SK-N-SH treated with all-trans-retinoic acid at 6 μM for 48 hours (cell line): ENCODE measurements at regions not wholly inside any gene's neighbourhood (a gene's known extent, or its start where the extent isn't known, plus 50 kb on each side); places are given as distances from the start of the nearest gene placed in this dataset.

ENCODE experiments used
- ATAC-seq: fragments of 200-7000 bp; cut with Tn5 transposase; 3 replicates; pipeline ENCODE4 v1.9.1; 2020; ENCODE audit warnings: mild to moderate bottlenecking, moderate library complexity
- ARNTL ChIP-seq: fragments of 450-650 bp; formaldehyde crosslinking; IDR thresholded peaks from 2 replicates; pipeline ENCODE4 v1.5.0; 2020; ENCODE audit warnings: low read depth, mild to moderate bottlenecking, moderate library complexity, borderline replicate concordance
- BACH2 ChIP-seq: fragments of 250-450 bp; sonication (Bioruptor Pico); IDR thresholded peaks from 2 replicates; pipeline ENCODE4 v1.9.0; 2021; ENCODE audit warnings: mild to moderate bottlenecking, borderline replicate concordance
- CSDC2 ChIP-seq: fragments of 250-450 bp; sonication (Bioruptor Pico); IDR thresholded peaks from 2 replicates; pipeline ENCODE4 v1.5.0; 2020; ENCODE audit warnings: mild to moderate bottlenecking, moderate library complexity
- CSRNP3 ChIP-seq: fragments of 250-450 bp; sonication (Bioruptor Pico); IDR thresholded peaks from 2 replicates; pipeline ENCODE4 v1.5.1; 2021; ENCODE audit warnings: mild to moderate bottlenecking, moderate library complexity
- ESRRG ChIP-seq: fragments of 250-450 bp; sonication (Bioruptor Pico); IDR thresholded peaks from 2 replicates; pipeline ENCODE4 v1.6.1; 2021; ENCODE audit warnings: mild to moderate bottlenecking
- GLIS3 ChIP-seq: fragments of 250-450 bp; sonication (Bioruptor Pico); IDR thresholded peaks from 2 replicates; pipeline ENCODE4 v1.5.0; 2020; ENCODE audit warnings: mild to moderate bottlenecking, moderate library complexity
- ISL1 ChIP-seq: fragments of 250-450 bp; sonication (Bioruptor Pico); IDR thresholded peaks from 2 replicates; pipeline ENCODE4 v2.1.2; 2022; ENCODE audit warnings: mild to moderate bottlenecking, moderate library complexity
- OSR1 ChIP-seq: fragments of 250-450 bp; sonication (Bioruptor Pico); IDR thresholded peaks from 2 replicates; pipeline ENCODE4 v1.8.0; 2022; ENCODE audit warnings: moderate library complexity, mild to moderate bottlenecking, inconsistent platforms
- PATZ1 ChIP-seq: fragments of 250-450 bp; sonication (Bioruptor Pico); IDR thresholded peaks from 2 replicates; pipeline ENCODE4 v1.8.0; 2020; ENCODE audit warnings: mild to moderate bottlenecking, moderate library complexity, borderline replicate concordance
- POU6F1 ChIP-seq: fragments of 250-450 bp; sonication (Bioruptor Pico); IDR thresholded peaks from 2 replicates; pipeline ENCODE4 v1.8.0; 2021; ENCODE audit warnings: low read depth, mild to moderate bottlenecking, moderate library complexity, borderline replicate concordance
- PPARA ChIP-seq: fragments of 250-450 bp; sonication (Bioruptor Pico); IDR thresholded peaks from 2 replicates; pipeline ENCODE4 v1.5.0; 2020; ENCODE audit warnings: mild to moderate bottlenecking, borderline replicate concordance
- RARB ChIP-seq: fragments of 250-450 bp; sonication (Bioruptor Pico); IDR thresholded peaks from 2 replicates; pipeline ENCODE4 v1.8.0; 2021; ENCODE audit warnings: mild to moderate bottlenecking, moderate library complexity
- TCF4 ChIP-seq: fragments of 250-450 bp; sonication (Bioruptor Pico); IDR thresholded peaks from 2 replicates; pipeline ENCODE4 v1.8.0; 2021; ENCODE audit warnings: mild to moderate bottlenecking, moderate library complexity, borderline replicate concordance
- TSHZ2 ChIP-seq: fragments of 250-450 bp; sonication (Bioruptor Pico); IDR thresholded peaks from 2 replicates; pipeline ENCODE4 v1.5.0; 2020; ENCODE audit warnings: mild to moderate bottlenecking, moderate library complexity
- ZC3H10 ChIP-seq: fragments of 250-450 bp; sonication (Bioruptor Pico); IDR thresholded peaks from 2 replicates; pipeline ENCODE4 v1.5.1; 2021; ENCODE audit warnings: mild to moderate bottlenecking, moderate library complexity
- ZFP3 ChIP-seq: fragments of 250-450 bp; sonication (Bioruptor Pico); IDR thresholded peaks from 2 replicates; pipeline ENCODE4 v1.5.0; 2020; ENCODE audit warnings: mild to moderate bottlenecking, moderate library complexity
- ZFP30 ChIP-seq: fragments of 450-650 bp; formaldehyde crosslinking; IDR thresholded peaks from 2 replicates; pipeline ENCODE4 v1.5.0; 2022; ENCODE audit warnings: mild to moderate bottlenecking, moderate library complexity
- ZNF565 ChIP-seq: fragments of 450-650 bp; formaldehyde crosslinking; conservative IDR thresholded peaks from 2 replicates; pipeline ENCODE4 v1.5.0; 2020; ENCODE audit warnings: low read depth, mild to moderate bottlenecking, moderate library complexity
- ZNF70 ChIP-seq: fragments of 450-650 bp; formaldehyde crosslinking; IDR thresholded peaks from 2 replicates; pipeline ENCODE4 v1.5.0; 2020; ENCODE audit warnings: mild to moderate bottlenecking, moderate library complexity
- ZNF8 ChIP-seq: fragments of 450-650 bp; formaldehyde crosslinking; IDR thresholded peaks from 2 replicates; pipeline ENCODE4 v1.5.0; 2020; ENCODE audit warnings: mild to moderate bottlenecking, moderate library complexity

GRCh38 chr12:24023081-24023480 is 73.6 kb upstream of the SOX5 start (continued):
- TF ChIP-seq GLIS3 (CRISPR knock-in tag) (no peak), CSDC2 (CRISPR knock-in tag) (no peak), ISL1 (CRISPR knock-in tag) (no peak), ZFP30 (CRISPR knock-in tag) (no peak), ZC3H10 (no peak)

GRCh38 chr12:24021164-24021502 is 71.7 kb upstream of the SOX5 start:
- ATAC-seq, result no peak
- TF ChIP-seq TSHZ2 (CRISPR knock-in tag) (no peak), ESRRG (CRISPR knock-in tag) (no peak), BACH2 (CRISPR knock-in tag) (no peak), CSDC2 (CRISPR knock-in tag) (no peak), GLIS3 (CRISPR knock-in tag) (no peak), RARB (no peak), ARNTL (no peak), ISL1 (CRISPR knock-in tag) (no peak), PATZ1 (CRISPR knock-in tag) (no peak), ZFP30 (CRISPR knock-in tag) (no peak), TCF4 (CRISPR knock-in tag) (no peak), POU6F1 (no peak), ZC3H10 (no peak), ZNF8 (CRISPR knock-in tag) (no peak), OSR1 (no peak), ZNF70 (CRISPR knock-in tag) (no peak), PPARA (CRISPR knock-in tag) (no peak), ZFP3 (no peak), CSRNP3 (CRISPR knock-in tag) (no peak), ZNF565 (CRISPR knock-in tag) (no peak)

GRCh38 chr12:24020397-24021163 is 71.1 kb upstream of the SOX5 start:
- no peak for TF ChIP-seq POU6F1
- no peak for TF ChIP-seq ZNF8 (CRISPR knock-in tag)
- TF ChIP-seq ZNF565 (CRISPR knock-in tag), result no peak
- no peak for TF ChIP-seq ZFP30 (CRISPR knock-in tag)
- no peak for TF ChIP-seq ISL1 (CRISPR knock-in tag)
- no peak for TF ChIP-seq OSR1
- no peak for TF ChIP-seq ZFP3
- TF ChIP-seq, all 23 proteins: peak for 0

More at GRCh38 chr12:24020397-24021163, 71.1 kb upstream of the SOX5 start:
- no peak for ATAC-seq
